Tibial nerve (tissue), 4 donors: ENCODE measurements at regions not wholly inside any gene's neighbourhood (a gene's known extent, or its start where the extent isn't known, plus 50 kb on each side); places are given as distances from the start of the nearest gene placed in this dataset.

Experiments used
- DNase-seq, 2 donors: peaks; one replicate each; pipeline ENCODE4 v3.0.0-alpha.2; 2019; ENCODE audit warnings: low spot score in 2 of 2
- H3K27ac ChIP-seq, 4 donors: fragments of 200-600 bp; sonication (generic) in 3 of 4; one replicate each; pipeline ENCODE4 v1.5.1; 2017 to 2019; ENCODE audit warnings: mild to moderate bottlenecking in 1 of 4
- H3K27me3 ChIP-seq, 2 donors: fragments of 200-600 bp; sonication (generic) in 1 of 2; one replicate each; pipeline versions ENCODE4 v1.5.1 to v1.6.0; 2017 to 2019
- H3K36me3 ChIP-seq, 3 donors: fragments of 200-600 bp; sonication (generic); one replicate each; pipeline ENCODE4 v1.5.1; 2018 to 2019
- H3K4me1 ChIP-seq, 4 donors: fragments of 200-600 bp; sonication (generic) in 3 of 4; one replicate each; pipeline ENCODE4 v1.5.1; 2017 to 2019
- H3K4me3 ChIP-seq, 4 donors: fragments of 200-600 bp; sonication (generic) in 3 of 4; one replicate each; pipeline ENCODE4 v1.5.1; 2017 to 2019; ENCODE audit warnings: mild to moderate bottlenecking in 1 of 4, moderate library complexity in 1 of 4
- H3K9me3 ChIP-seq, 4 donors: fragments of 200-600 bp; sonication (generic) in 3 of 4; one replicate each; pipeline ENCODE4 v1.5.1; 2017 to 2019
- CTCF ChIP-seq, 5 experiments: fragments of 200-600 bp in 3 of 5; fragments of 450-650 bp in 2 of 5; sonication (generic) in 3 of 5; IDR thresholded peaks; one replicate each; pipeline ENCODE4 v1.5.1; 2016 to 2019; ENCODE audit warnings: antibody characterized with exemption in 5 of 5, mild to moderate bottlenecking in 3 of 5, moderate library complexity in 2 of 5
- EP300 ChIP-seq, 2 donors: sonication (generic); formaldehyde crosslinking; IDR thresholded peaks; one replicate each; pipeline ENCODE4 v1.6.1; 2017; ENCODE audit warnings: antibody characterized with exemption in 2 of 2, mild to moderate bottlenecking in 1 of 2
- POLR2A ChIP-seq, 2 donors: fragments of 450-650 bp; IDR thresholded peaks; one replicate each; pipeline ENCODE4 v1.6.1; 2017; ENCODE audit warnings: antibody characterized with exemption in 2 of 2, mild to moderate bottlenecking in 2 of 2, moderate library complexity in 2 of 2
- WGBS, 2 donors: methylation state at CpG; one replicate each; pipeline ENCODE4 v1.1.5; 2018; 5-methylcytosine and 5-hydroxymethylcytosine counted together

- Histone ChIP-seq H3K4me1 (no peaks in the 10 kb centered on the region), H3K4me3 (no peak overlapping the region), H3K27ac (peak overlapping the region in 2 of 4 donors; percentile 21 to 36), H3K27me3 (no peaks in the 10 kb centered on the region), H3K9me3 (no peaks in the 10 kb centered on the region), H3K36me3 (no peaks in the 10 kb centered on the region)
- 69 to 74% methylated on average over 4 of the region's 4 CpGs for WGBS, 2 donors
- DNase-seq = no peak
- no peak for TF ChIP-seq CTCF (IDR thresholded peaks at IDR 0.05)
- no peak for TF ChIP-seq POLR2A (IDR thresholded peaks at IDR 0.05)
- no peak for TF ChIP-seq EP300 (IDR thresholded peaks at IDR 0.05)
Measured at GRCh38 chr22:19579115-19579811, 55.1 kb upstream of the CLDN5 start.

DNA sequence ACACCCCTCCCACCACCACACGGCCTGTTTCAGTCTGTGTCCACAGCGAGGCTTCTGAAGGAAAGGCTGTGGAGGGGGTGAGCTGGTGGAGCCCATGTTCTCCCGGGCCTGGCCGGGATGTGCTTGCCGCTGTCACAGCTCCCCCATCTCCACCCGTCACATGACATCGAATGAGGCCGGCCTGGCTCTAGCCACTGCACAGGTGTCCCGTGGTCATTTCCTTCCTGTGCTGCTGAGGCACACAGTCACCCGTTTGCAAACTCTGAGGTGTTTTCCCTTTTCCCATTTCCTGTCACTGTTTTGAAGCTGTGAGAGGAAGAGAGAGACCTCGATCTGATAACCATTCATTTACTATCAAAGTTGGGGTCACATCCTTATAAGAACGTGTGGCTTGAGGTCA is 55.7 kb upstream of the CLDN5 start:
- Histone ChIP-seq H3K36me3 (no peaks in the 10 kb centered on the region), H3K27me3 (no peaks in the 10 kb centered on the region), H3K9me3 (no peaks in the 10 kb centered on the region), H3K27ac (peak overlapping the region in 1 of 4 donors; percentile 36), H3K4me1 (no peaks in the 10 kb centered on the region), H3K4me3 (no peak overlapping the region)
- DNase-seq = no peak
- TF ChIP-seq POLR2A (IDR thresholded peaks at IDR 0.05) (no peak), EP300 (IDR thresholded peaks at IDR 0.05) (peak in 1 of 2 donors; percentile 71), CTCF (IDR thresholded peaks at IDR 0.05) (no peak)
- 50 to 52% methylated on average over 12 of the region's 12 CpGs for WGBS, 2 donors

DNA sequence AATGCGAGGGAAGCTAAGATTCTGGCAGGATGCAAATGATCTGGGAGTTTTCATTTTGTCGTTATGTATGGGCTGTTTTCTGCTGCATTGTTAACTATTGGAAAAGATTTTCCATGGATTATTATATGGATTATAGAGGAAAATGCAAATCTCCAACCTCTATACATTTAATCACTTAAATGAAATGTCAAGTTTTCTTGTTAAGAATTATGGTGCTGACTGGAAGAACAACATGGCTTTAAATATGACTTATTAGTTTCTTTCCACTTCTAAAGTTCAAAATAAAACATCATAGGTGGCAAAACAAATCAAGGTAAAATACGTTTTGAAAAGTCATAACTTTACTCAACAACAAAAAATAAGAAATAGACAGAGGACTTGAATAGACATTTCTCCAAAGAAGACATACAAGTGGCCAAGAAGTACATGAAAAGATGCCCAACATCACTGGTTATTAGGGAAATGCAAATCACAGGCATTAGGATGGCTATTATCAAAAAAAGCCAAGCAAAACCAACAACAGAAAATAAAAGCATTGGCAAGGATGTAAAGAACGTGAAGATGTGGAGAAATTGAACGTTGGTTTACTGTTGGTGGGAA is 56.2 kb upstream of the CLDN5 start:
- Histone ChIP-seq H3K36me3 (no peaks in the 10 kb centered on the region), H3K4me1 (no peaks in the 10 kb centered on the region), H3K9me3 (no peaks in the 10 kb centered on the region), H3K27me3 (no peaks in the 10 kb centered on the region), H3K4me3 (no peak overlapping the region), H3K27ac (no peak overlapping the region)
- WGBS, 2 donors = 74% methylated on average over 5 of the region's 5 CpGs
- no peak for TF ChIP-seq EP300 (IDR thresholded peaks at IDR 0.05)
- no peak for TF ChIP-seq POLR2A (IDR thresholded peaks at IDR 0.05)
- TF ChIP-seq CTCF (IDR thresholded peaks at IDR 0.05) = no peak
- no peak for DNase-seq

DNA sequence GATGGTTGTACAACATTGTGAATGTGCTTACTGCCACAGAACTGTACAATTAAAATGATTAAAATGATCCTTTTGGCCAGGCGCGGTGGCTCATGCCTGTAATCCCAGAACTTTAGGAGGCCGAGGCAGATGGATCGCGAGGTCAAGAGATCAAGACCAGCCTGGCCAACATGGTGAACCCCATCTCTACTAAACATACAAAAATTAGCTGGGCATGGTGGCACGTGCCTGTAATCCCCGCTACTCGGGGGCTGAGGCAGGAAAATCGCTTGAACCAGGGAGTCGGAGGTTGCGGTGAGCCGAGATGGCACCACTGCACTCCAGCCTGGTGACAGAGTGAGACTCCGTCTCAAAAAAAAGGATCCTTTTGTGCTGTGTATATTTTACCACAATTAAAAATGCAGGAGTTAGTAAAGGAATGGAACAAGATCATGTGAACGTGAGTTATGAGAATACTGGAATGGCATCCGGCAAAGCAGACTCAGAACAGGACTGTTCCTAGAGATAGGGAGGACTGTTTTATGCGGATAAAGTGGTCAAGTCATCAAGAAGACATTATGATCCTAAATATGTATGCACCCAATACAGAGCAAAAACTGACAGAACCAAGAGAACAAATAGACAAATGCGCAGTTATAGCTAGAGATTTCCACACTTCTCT is 58.0 kb upstream of the CLDN5 start:
- TF ChIP-seq EP300 (IDR thresholded peaks at IDR 0.05) (no peak), POLR2A (IDR thresholded peaks at IDR 0.05) (no peak), CTCF (IDR thresholded peaks at IDR 0.05) (no peak)
- Histone ChIP-seq H3K27ac (no peak overlapping the region), H3K9me3 (no peaks in the 10 kb centered on the region), H3K4me1 (no peaks in the 10 kb centered on the region), H3K4me3 (no peak overlapping the region), H3K27me3 (no peaks in the 10 kb centered on the region), H3K36me3 (no peaks in the 10 kb centered on the region)
- DNase-seq = no peak
- 84 to 89% methylated on average over 17 of the region's 17 CpGs for WGBS, 2 donors
